ENCODE measurements at regions not wholly inside any gene's neighbourhood (a gene's known extent, or its start where the extent isn't known, plus 50 kb on each side); places are given as distances from the start of the nearest gene placed in this dataset.

- no peaks in the 10 kb centered on the region for H3K36me3 ChIP-seq (replicated peaks in 1 of 2)
- intact Hi-C loops (cut with DNase I) = no loop called here
- 78 to 89% (median 82%) methylated on average over 3 of the region's 3 CpGs for WGBS, 4 donors
- no peaks in the 10 kb centered on the region for H3K9me3 ChIP-seq (replicated peaks in 1 of 3)
- no peak for DNase-seq
- H3K4me3 ChIP-seq = no peak overlapping the region
- no peak overlapping the region for H3K27ac ChIP-seq
- no peaks in the 10 kb centered on the region for H3K4me1 ChIP-seq (replicated peaks in 1 of 2)
- no peak for TF ChIP-seq POLR2A (IDR thresholded peaks at IDR 0.05)
- TF ChIP-seq, protein P1, sequence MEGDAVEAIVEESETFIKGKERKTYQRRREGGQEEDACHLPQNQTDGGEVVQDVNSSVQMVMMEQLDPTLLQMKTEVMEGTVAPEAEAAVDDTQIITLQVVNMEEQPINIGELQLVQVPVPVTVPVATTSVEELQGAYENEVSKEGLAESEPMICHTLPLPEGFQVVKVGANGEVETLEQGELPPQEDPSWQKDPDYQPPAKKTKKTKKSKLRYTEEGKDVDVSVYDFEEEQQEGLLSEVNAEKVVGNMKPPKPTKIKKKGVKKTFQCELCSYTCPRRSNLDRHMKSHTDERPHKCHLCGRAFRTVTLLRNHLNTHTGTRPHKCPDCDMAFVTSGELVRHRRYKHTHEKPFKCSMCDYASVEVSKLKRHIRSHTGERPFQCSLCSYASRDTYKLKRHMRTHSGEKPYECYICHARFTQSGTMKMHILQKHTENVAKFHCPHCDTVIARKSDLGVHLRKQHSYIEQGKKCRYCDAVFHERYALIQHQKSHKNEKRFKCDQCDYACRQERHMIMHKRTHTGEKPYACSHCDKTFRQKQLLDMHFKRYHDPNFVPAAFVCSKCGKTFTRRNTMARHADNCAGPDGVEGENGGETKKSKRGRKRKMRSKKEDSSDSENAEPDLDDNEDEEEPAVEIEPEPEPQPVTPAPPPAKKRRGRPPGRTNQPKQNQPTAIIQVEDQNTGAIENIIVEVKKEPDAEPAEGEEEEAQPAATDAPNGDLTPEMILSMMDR (IDR thresholded peaks at IDR 0.05) = no peak
- H3K27me3 ChIP-seq = peaks cover 4% of the 10 kb centered on the region
Observed at GRCh38 chr3:193087336-193087735, 153.7 kb upstream of the PLAAT1 start.

GRCh38 chr3:193095366-193095765 lies 145.7 kb upstream of the PLAAT1 start:
- intact Hi-C loops (cut with DNase I) = no loop called here
- 73 to 79% (median 75%) methylated on average over 4 of the region's 4 CpGs for WGBS, 4 donors
- TF ChIP-seq POLR2A (IDR thresholded peaks at IDR 0.05) = no peak
- TF ChIP-seq, protein P1 (IDR thresholded peaks at IDR 0.05) = no peak

DNA sequence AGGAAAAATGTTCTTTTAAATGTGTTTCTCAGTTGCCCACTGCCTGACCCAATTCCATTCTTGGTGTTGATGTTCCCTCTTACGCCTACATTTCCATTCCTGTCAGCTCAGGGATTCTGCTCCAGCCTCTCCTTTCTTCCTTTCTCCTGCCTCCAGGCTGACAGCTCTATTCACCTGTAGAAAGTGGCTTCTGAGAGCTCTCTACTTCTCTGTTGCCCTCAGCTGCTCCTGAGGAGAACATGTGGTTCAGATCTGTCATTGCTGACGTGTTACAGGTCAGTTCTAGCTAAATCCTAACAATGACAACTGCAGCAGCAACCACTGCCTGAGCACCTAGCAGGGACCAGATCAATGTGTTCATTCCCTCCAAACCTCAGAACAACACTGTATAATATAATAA lies 144.9 kb upstream of the PLAAT1 start:
- Histone ChIP-seq H3K27me3 (no peaks in the 10 kb centered on the region), H3K27ac (no peak overlapping the region), H3K4me1 (replicated peaks in 1 of 2) (no peaks in the 10 kb centered on the region), H3K36me3 (replicated peaks in 1 of 2) (no peaks in the 10 kb centered on the region), H3K9me3 (replicated peaks in 1 of 3) (no peaks in the 10 kb centered on the region), H3K4me3 (no peak overlapping the region)
- no peak for DNase-seq
- WGBS, 4 donors = 62 to 81% (median 69%) methylated on average over 2 of the region's 2 CpGs
- TF ChIP-seq POLR2A (IDR thresholded peaks at IDR 0.05) = no peak
- TF ChIP-seq, protein P1 (IDR thresholded peaks at IDR 0.05) = no peak
- intact Hi-C loops (cut with DNase I) = no loop called here

More at GRCh38 chr3:193095366-193095765, 145.7 kb upstream of the PLAAT1 start:
- Histone ChIP-seq H3K36me3 (replicated peaks in 1 of 2) (no peaks in the 10 kb centered on the region), H3K27ac (no peak overlapping the region), H3K27me3 (no peaks in the 10 kb centered on the region), H3K4me3 (no peak overlapping the region), H3K9me3 (replicated peaks in 1 of 3) (no peaks in the 10 kb centered on the region), H3K4me1 (replicated peaks in 1 of 2) (no peaks in the 10 kb centered on the region)
- no peak for DNase-seq

DNA sequence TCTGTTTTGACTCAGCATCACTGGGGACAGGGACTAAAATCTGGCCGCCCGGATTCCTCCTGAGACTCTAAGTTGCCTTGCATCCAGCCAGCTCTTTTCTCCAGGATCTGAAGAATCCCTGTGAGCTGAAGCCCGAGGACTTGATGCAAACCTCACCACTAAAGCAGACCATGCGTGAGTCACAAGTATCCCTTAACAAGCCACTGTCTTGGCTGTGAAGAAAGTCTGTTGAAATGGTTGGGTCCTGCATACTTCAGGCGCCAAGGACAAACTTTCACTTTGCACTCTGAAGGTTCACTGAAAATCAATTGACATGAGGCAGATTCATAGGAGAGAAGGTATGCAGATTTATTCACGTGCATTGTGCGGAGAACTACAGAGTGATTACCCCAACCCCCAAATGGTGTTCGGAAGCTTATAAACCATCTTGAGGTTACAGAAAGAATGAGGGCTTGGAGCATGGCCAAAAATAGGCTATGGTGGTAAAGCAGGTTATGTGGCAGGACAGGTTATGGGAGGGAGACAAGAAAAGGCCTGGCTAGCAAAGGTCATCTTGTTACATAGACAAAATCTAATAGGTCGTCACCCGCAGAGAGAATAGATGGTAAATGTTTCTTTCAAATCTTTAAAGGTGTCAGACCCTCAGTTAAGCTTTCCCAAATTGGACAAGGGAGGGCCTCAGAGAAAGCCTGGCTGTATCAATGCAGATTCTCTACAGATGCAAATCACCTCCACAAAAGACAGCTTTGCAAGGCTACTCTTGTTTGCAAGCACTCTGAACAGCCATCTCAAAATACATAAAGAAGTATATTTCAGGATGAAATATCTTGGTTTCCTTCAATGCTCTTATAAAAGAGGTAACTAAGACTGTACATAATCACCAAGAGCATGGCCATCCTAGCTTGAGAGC lies 126.3 kb upstream of the PLAAT1 start:
- Histone ChIP-seq H3K4me3 (no peak overlapping the region), H3K27me3 (no peaks in the 10 kb centered on the region), H3K9me3 (replicated peaks in 1 of 3) (peaks cover 0 to 5% (median 0%) of the 10 kb centered on the region in 3 donors), H3K36me3 (replicated peaks in 1 of 2) (no peaks in the 10 kb centered on the region), H3K27ac (no peak overlapping the region), H3K4me1 (replicated peaks in 1 of 2) (no peaks in the 10 kb centered on the region)
- whole genome bisulfite sequencing, 4 donors = 82 to 87% (median 86%) methylated on average over 9 to 10 of the region's 10 CpGs
- no peak for DNase-seq
- TF ChIP-seq, protein P1 (IDR thresholded peaks at IDR 0.05) = no peak
- TF ChIP-seq POLR2A (IDR thresholded peaks at IDR 0.05) = no peak
- intact Hi-C loops (cut with DNase I) = no loop called here

Data from adrenal gland (tissue), 9 donors.